Adrenal gland (tissue), 5 donors: ENCODE measurements at regions not wholly inside any gene's neighbourhood (a gene's known extent, or its start where the extent isn't known, plus 50 kb on each side); places are given as distances from the start of the nearest gene placed in this dataset.

Experiments
- POLR2A ChIP-seq, 2 donors: fragments of 450-650 bp; IDR thresholded peaks; one replicate each; pipeline ENCODE4 v1.6.1; 2017; ENCODE audit warnings: antibody characterized with exemption in 2 of 2, mild to moderate bottlenecking in 2 of 2, moderate library complexity in 1 of 2
- TF ChIP-seq, protein P1 (sequence below), 6 experiments: fragments of 450-650 bp in 4 of 6; fragments of 200-600 bp in 2 of 6; sonication (generic) in 1 of 6; IDR thresholded peaks; 1 replicate in 5 of 6; 2 replicates in 1 of 6; pipeline versions ENCODE4 v1.5.1 to v1.8.0; 2016 to 2021; ENCODE audit warnings: antibody characterized with exemption in 6 of 6, mild to moderate bottlenecking in 2 of 6, moderate library complexity in 1 of 6
- donor health status: DM: no; HTN: no; CAD: no.

- TF ChIP-seq, protein P1, sequence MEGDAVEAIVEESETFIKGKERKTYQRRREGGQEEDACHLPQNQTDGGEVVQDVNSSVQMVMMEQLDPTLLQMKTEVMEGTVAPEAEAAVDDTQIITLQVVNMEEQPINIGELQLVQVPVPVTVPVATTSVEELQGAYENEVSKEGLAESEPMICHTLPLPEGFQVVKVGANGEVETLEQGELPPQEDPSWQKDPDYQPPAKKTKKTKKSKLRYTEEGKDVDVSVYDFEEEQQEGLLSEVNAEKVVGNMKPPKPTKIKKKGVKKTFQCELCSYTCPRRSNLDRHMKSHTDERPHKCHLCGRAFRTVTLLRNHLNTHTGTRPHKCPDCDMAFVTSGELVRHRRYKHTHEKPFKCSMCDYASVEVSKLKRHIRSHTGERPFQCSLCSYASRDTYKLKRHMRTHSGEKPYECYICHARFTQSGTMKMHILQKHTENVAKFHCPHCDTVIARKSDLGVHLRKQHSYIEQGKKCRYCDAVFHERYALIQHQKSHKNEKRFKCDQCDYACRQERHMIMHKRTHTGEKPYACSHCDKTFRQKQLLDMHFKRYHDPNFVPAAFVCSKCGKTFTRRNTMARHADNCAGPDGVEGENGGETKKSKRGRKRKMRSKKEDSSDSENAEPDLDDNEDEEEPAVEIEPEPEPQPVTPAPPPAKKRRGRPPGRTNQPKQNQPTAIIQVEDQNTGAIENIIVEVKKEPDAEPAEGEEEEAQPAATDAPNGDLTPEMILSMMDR (IDR thresholded peaks at IDR 0.05) = no peak
- no peak for TF ChIP-seq POLR2A (IDR thresholded peaks at IDR 0.05)
These were observed 137.8 kb upstream of the BDNF start for GRCh38 chr11:27837895-27838563.
